ENCODE measurements at regions not wholly inside any gene's neighbourhood (a gene's known extent, or its start where the extent isn't known, plus 50 kb on each side); places are given as distances from the start of the nearest gene placed in this dataset.

GRCh38 chr12:111181143-111181726 lies 187.7 kb downstream of the PHETA1 start:
- H3K27ac ChIP-seq = no peak overlapping the region
- no peak for TF ChIP-seq CTCF (IDR thresholded peaks at IDR 0.05)
- TF ChIP-seq ZFX (IDR thresholded peaks at IDR 0.05; ENCODE audit: borderline replicate concordance) = no peak

GRCh38 chr12:111180426-111181142 lies 188.3 kb downstream of the PHETA1 start:
- H3K27ac ChIP-seq = no peak overlapping the region
- TF ChIP-seq CTCF (IDR thresholded peaks at IDR 0.05) = no peak
- no peak for TF ChIP-seq ZFX (IDR thresholded peaks at IDR 0.05; ENCODE audit: borderline replicate concordance)

GRCh38 chr12:111178181-111179081 lies 190.5 kb downstream of the PHETA1 start:
- TF ChIP-seq CTCF (IDR thresholded peaks at IDR 0.05) (no peak), ZFX (IDR thresholded peaks at IDR 0.05; ENCODE audit: borderline replicate concordance) (no peak)
- no peak overlapping the region for H3K27ac ChIP-seq

GRCh38 chr12:111175396-111176094 lies 193.3 kb downstream of the PHETA1 start:
- no peak overlapping the region for H3K27ac ChIP-seq
- TF ChIP-seq CTCF (IDR thresholded peaks at IDR 0.05) (no peak), ZFX (IDR thresholded peaks at IDR 0.05; ENCODE audit: borderline replicate concordance) (no peak)

- no peak overlapping the region for H3K27ac ChIP-seq
Observed at GRCh38 chr12:111174961-111175345, 193.9 kb downstream of the PHETA1 start.

GRCh38 chr12:111174251-111174960 lies 194.5 kb downstream of the PHETA1 start:
- TF ChIP-seq CTCF (IDR thresholded peaks at IDR 0.05) (no peak), ZFX (IDR thresholded peaks at IDR 0.05; ENCODE audit: borderline replicate concordance) (no peak)
- H3K27ac ChIP-seq = no peak overlapping the region

More at GRCh38 chr12:111174961-111175345, 193.9 kb downstream of the PHETA1 start:
- TF ChIP-seq ZFX (IDR thresholded peaks at IDR 0.05; ENCODE audit: borderline replicate concordance) = no peak

GRCh38 chr12:111173836-111174235 lies 195.1 kb downstream of the PHETA1 start:
- no peak overlapping the region for H3K27ac ChIP-seq
- no peak for TF ChIP-seq CTCF (IDR thresholded peaks at IDR 0.05)
- TF ChIP-seq ZFX (IDR thresholded peaks at IDR 0.05; ENCODE audit: borderline replicate concordance) = no peak
